Osteocyte (in vitro differentiated cells): ENCODE measurements at regions not wholly inside any gene's neighbourhood (a gene's known extent, or its start where the extent isn't known, plus 50 kb on each side); places are given as distances from the start of the nearest gene placed in this dataset.

Source experiments
- DNase-seq: peaks from one replicate; pipeline ENCODE4 v3.0.0; 2021; ENCODE audit warnings: mixed read lengths; ENCODE audit not compliant: unreplicated experiment; ENCODE audit errors: extremely low spot score
- H3K27ac Mint-ChIP-seq: one replicate; pipeline ENCODE4 v1.8.0; 2021; ENCODE audit warnings: mild to moderate bottlenecking, mixed read lengths; ENCODE audit not compliant: unreplicated experiment
- H3K27me3 Mint-ChIP-seq: one replicate; pipeline ENCODE4 v1.8.0; 2021; ENCODE audit warnings: mixed read lengths; ENCODE audit not compliant: unreplicated experiment
- H3K36me3 Mint-ChIP-seq: one replicate; pipeline ENCODE4 v1.8.0; 2021; ENCODE audit warnings: mixed read lengths; ENCODE audit not compliant: unreplicated experiment
- H3K4me1 Mint-ChIP-seq: one replicate; pipeline ENCODE4 v1.8.0; 2021; ENCODE audit warnings: mixed read lengths; ENCODE audit not compliant: unreplicated experiment
- H3K4me3 Mint-ChIP-seq: one replicate; pipeline ENCODE4 v1.8.0; 2021; ENCODE audit warnings: mild to moderate bottlenecking, moderate library complexity, mixed read lengths; ENCODE audit not compliant: unreplicated experiment
- H3K9me3 Mint-ChIP-seq: one replicate; pipeline ENCODE4 v1.8.0; 2021; ENCODE audit warnings: mixed read lengths; ENCODE audit not compliant: unreplicated experiment
- CTCF ChIP-seq: fragments of 200-600 bp; sonication (generic); IDR thresholded peaks from 2 replicates; pipeline ENCODE4 v1.5.0; 2021; ENCODE audit warnings: antibody characterized with exemption, mild to moderate bottlenecking, moderate library complexity

GRCh38 chr7:12761111-12761510 lies 73.7 kb downstream of the ARL4A start:
- Mint-ChIP-seq H3K4me3 (peak overlapping the region; percentile 2), H3K36me3 (peaks cover 4% of the 10 kb centered on the region), H3K27ac (peak overlapping the region; percentile 82), H3K27me3 (no peaks in the 10 kb centered on the region), H3K4me1 (peaks cover 37% of the 10 kb centered on the region), H3K9me3 (no peaks in the 10 kb centered on the region)
- no peak for TF ChIP-seq CTCF
- no peak for DNase-seq

DNA sequence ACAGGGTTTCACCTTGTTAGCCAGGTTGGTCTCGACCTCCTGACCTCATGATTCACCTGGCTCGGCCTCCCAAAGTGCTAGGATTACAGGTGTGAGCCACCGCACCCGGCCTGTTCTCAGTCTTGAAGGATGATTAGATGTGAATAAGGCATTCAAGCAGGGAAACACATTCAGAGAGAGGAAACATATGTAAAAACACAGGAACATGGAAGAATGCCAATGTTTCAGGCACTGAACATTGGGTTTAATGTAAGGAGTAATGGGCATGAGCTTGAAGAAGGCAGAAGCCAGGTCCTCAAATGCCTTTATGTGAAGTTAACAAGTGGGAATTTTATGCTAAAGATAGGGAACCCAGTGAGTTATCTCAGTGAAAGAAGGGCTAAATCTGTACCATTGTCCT lies 74.3 kb downstream of the ARL4A start:
- no peaks in the 10 kb centered on the region for H3K27me3 Mint-ChIP-seq
- no peak for DNase-seq
- peak overlapping the region; percentile 82 for H3K27ac Mint-ChIP-seq
- no peak for TF ChIP-seq CTCF
- no peaks in the 10 kb centered on the region for H3K9me3 Mint-ChIP-seq
- peaks cover 36% of the 10 kb centered on the region for H3K4me1 Mint-ChIP-seq
- H3K36me3 Mint-ChIP-seq = peaks cover 4% of the 10 kb centered on the region
- no peak overlapping the region for H3K4me3 Mint-ChIP-seq

DNA sequence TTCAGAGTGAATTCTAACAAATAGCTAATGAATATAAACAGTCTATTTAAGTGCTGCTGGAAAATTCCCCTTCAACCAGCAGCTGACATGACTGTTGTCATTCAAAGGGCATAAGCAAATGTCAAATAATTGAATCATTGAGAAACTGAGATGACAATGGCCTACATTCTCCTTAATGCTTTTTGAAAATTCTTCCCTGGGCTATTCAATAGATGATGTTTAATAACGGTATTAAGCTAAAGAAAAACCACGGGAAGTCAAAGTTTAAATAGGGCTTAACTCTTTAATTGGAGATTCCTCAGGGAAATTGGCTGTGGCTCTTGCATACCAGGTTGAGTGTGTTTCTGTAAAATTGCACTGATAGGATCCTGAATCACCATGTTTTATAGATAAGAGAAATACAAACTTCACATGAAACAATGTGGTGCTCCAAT lies 77.0 kb downstream of the ARL4A start:
- Mint-ChIP-seq H3K4me1 (peaks cover 21% of the 10 kb centered on the region), H3K27ac (no peak overlapping the region), H3K36me3 (peaks cover 4% of the 10 kb centered on the region), H3K9me3 (no peaks in the 10 kb centered on the region), H3K27me3 (no peaks in the 10 kb centered on the region), H3K4me3 (no peak overlapping the region)
- no peak for TF ChIP-seq CTCF
- no peak for DNase-seq

DNA sequence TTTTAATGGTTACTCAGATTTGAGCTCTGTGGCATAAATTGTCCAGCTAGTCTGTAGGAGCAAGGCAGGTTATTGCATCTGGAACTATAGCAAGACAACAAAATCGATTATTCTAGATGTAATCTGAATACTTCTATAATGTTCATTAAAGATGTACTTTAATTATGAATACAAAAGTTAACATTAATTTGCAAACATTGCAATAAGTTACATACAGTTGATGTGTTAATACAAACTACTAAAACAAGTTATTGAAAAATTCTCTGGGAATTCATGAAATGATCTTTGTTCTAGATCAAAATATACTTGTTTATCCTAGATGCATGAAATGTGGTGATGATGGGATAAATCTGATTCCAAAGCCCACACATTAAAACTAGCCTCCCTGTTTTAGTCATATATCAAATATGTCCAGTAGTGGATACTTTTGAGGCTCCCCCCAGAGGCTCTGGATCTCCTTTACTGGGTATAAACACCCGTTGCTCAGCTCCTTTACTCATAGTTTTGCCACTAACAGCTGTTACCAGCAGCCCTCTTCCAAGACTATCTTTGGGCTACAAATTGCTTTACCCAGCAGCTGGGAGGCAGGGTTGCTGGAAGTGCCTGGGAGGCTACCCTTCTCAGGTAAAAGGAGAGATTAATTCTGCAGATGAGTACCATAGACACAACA lies 78.1 kb downstream of the ARL4A start:
- Mint-ChIP-seq H3K9me3 (no peaks in the 10 kb centered on the region), H3K4me3 (no peak overlapping the region), H3K36me3 (no peaks in the 10 kb centered on the region), H3K27ac (no peak overlapping the region), H3K4me1 (peaks cover 26% of the 10 kb centered on the region), H3K27me3 (no peaks in the 10 kb centered on the region)
- TF ChIP-seq CTCF = no peak
- no peak for DNase-seq

DNA sequence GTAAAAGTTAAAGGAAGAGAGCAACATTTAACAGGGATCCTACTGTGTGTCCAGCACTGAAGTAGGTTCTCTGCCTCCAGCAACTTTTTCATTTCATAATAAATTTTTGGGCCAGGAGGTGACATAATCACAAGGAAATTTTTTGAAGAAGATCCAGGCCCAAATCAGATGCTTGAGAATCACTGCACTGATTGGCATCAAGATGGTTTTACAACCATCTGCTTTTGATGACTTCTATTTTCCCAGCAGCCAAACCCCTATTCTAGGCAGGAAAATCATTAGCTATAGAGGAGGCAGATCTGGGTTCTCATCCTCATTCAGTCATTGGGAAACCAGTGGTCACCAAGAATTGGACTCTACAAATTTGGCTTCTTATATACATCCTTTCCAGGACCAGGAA lies 79.0 kb downstream of the ARL4A start:
- H3K4me1 Mint-ChIP-seq = peaks cover 20% of the 10 kb centered on the region

More for the DNA sequence above, 79.0 kb downstream of the ARL4A start:
- Mint-ChIP-seq H3K36me3 (no peaks in the 10 kb centered on the region), H3K27me3 (no peaks in the 10 kb centered on the region), H3K9me3 (no peaks in the 10 kb centered on the region), H3K4me3 (no peak overlapping the region), H3K27ac (no peak overlapping the region)
- no peak for DNase-seq
- no peak for TF ChIP-seq CTCF
